PC-3 (cell line): ENCODE measurements at regions not wholly inside any gene's neighbourhood (a gene's known extent, or its start where the extent isn't known, plus 50 kb on each side); places are given as distances from the start of the nearest gene placed in this dataset.

Source experiments
- CTCF ChIP-seq: fragments of 300-600 bp; sonication (generic); conservative IDR thresholded peaks from 2 replicates; pipeline ENCODE4 v1.5.1; 2017; ENCODE audit warnings: antibody characterized with exemption, low read depth, mild to moderate bottlenecking, low read length
- EZH2 ChIP-seq: fragments of 300-600 bp; sonication (generic); IDR thresholded peaks from one replicate; pipeline ENCODE4 v1.6.1; 2017; ENCODE audit warnings: antibody characterized with exemption, mild to moderate bottlenecking, low read length; ENCODE audit not compliant: unreplicated experiment
- EZH2phosphoT487 ChIP-seq: fragments of 300-600 bp; sonication (generic); IDR thresholded peaks from 2 replicates; pipeline ENCODE4 v1.6.1; 2018; ENCODE audit warnings: mild to moderate bottlenecking, antibody characterized with exemption, low read length, borderline replicate concordance

GRCh38 chr6:140434761-140435160 lies 1060.3 kb upstream of the CITED2 start:
- TF ChIP-seq CTCF (no peak), EZH2 (no peak), EZH2phosphoT487 (no peak)
